ENCODE measurements at regions not wholly inside any gene's neighbourhood (a gene's known extent, or its start where the extent isn't known, plus 50 kb on each side); places are given as distances from the start of the nearest gene placed in this dataset.

DNA sequence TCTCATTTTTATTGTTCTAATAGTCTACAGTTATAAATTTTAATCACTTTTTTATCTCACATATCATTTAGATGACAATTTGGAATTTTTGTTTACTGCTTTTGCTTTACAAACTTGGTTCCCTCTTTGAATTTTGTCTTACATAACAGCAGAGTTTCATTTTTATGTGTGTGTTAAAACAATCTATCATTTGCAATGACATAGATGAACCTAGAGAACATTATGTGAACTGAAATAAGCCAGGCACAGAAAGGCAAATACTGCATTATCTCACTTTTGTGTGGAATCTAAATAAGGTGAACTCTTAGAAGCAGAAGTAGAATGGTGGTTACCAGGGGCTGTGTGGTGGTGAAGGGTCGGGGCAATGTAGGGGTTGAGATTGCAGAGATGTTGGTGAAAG, 170.7 kb downstream of the GASK1B start:
- TF ChIP-seq POLR2A (IDR thresholded peaks at IDR 0.05) (no peak), POLR2AphosphoS5 (IDR thresholded peaks at IDR 0.05) (no peak), EP300 (IDR thresholded peaks at IDR 0.05) (no peak)
- TF ChIP-seq, protein P1, sequence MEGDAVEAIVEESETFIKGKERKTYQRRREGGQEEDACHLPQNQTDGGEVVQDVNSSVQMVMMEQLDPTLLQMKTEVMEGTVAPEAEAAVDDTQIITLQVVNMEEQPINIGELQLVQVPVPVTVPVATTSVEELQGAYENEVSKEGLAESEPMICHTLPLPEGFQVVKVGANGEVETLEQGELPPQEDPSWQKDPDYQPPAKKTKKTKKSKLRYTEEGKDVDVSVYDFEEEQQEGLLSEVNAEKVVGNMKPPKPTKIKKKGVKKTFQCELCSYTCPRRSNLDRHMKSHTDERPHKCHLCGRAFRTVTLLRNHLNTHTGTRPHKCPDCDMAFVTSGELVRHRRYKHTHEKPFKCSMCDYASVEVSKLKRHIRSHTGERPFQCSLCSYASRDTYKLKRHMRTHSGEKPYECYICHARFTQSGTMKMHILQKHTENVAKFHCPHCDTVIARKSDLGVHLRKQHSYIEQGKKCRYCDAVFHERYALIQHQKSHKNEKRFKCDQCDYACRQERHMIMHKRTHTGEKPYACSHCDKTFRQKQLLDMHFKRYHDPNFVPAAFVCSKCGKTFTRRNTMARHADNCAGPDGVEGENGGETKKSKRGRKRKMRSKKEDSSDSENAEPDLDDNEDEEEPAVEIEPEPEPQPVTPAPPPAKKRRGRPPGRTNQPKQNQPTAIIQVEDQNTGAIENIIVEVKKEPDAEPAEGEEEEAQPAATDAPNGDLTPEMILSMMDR (IDR thresholded peaks at IDR 0.05), result no peak
- no peaks in the 10 kb centered on the region for H3K27me3 ChIP-seq
- H3K36me3 ChIP-seq, result no peaks in the 10 kb centered on the region
- H3K4me1 ChIP-seq, result peaks cover 0 to 10% (median 9%) of the 10 kb centered on the region in 4 donors
- no peak overlapping the region for H3K4me3 ChIP-seq
- no peak overlapping the region for H3K27ac ChIP-seq
- ATAC-seq (ENCODE audit: low FRiP score in 2 of 2) (no peak), DNase-seq (no peak)
- 65 to 90% methylated on average over 1 of the region's 1 CpG for WGBS, 2 donors
- no peaks in the 10 kb centered on the region for H3K9me3 ChIP-seq

- no peak for DNase-seq
- H3K4me1 ChIP-seq, result peaks cover 0 to 10% (median 4%) of the 10 kb centered on the region in 4 donors
- WGBS, 2 donors, result 59 to 61% methylated on average over 2 of the region's 2 CpGs
- H3K9me3 ChIP-seq, result no peaks in the 10 kb centered on the region
- no peak overlapping the region for H3K4me3 ChIP-seq
- H3K27me3 ChIP-seq, result no peaks in the 10 kb centered on the region
- H3K36me3 ChIP-seq, result no peaks in the 10 kb centered on the region
- no peak overlapping the region for H3K27ac ChIP-seq
- ATAC-seq (ENCODE audit: low FRiP score in 2 of 2), result no peak
- TF ChIP-seq POLR2A (IDR thresholded peaks at IDR 0.05) (no peak), EP300 (IDR thresholded peaks at IDR 0.05) (no peak), POLR2AphosphoS5 (IDR thresholded peaks at IDR 0.05) (no peak)
- TF ChIP-seq, protein P1 (IDR thresholded peaks at IDR 0.05), result no peak
These were observed 171.1 kb downstream of the GASK1B start for GRCh38 chr4:158001756-158002155.

DNA sequence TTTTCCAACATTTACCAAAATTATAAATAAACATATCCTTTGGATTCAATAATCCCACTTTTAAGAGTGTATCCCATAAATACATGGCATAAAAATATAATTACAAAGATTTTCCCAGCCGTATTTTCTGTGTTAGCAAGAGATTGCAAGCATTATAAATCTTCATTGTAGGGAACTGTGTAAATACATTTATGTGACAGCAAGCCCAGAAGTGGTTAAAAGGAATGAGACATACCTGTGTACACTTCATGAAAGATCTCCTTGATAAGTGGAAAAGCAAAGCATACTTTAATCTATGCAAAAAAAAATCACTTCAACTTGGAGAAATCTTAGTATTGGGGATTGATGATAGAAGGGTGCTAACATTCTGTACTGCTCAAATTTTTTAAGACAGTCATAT, 173.1 kb downstream of the GASK1B start:
- no peaks in the 10 kb centered on the region for H3K9me3 ChIP-seq
- no peaks in the 10 kb centered on the region for H3K36me3 ChIP-seq
- no peak overlapping the region for H3K27ac ChIP-seq
- no peaks in the 10 kb centered on the region for H3K27me3 ChIP-seq
- 76 to 80% methylated on average over 1 of the region's 1 CpG for WGBS, 2 donors
- no peak for ATAC-seq (ENCODE audit: low FRiP score in 2 of 2)
- TF ChIP-seq POLR2AphosphoS5 (IDR thresholded peaks at IDR 0.05), result no peak
- TF ChIP-seq, protein P1 (IDR thresholded peaks at IDR 0.05), result no peak
- TF ChIP-seq EP300 (IDR thresholded peaks at IDR 0.05), result no peak
- H3K4me1 ChIP-seq, result peaks cover 0 to 9% (median 3%) of the 10 kb centered on the region in 4 donors
- DNase-seq, result no peak
- no peak overlapping the region for H3K4me3 ChIP-seq

GRCh38 chr4:157997296-157997695, 175.5 kb downstream of the GASK1B start:
- WGBS, 2 donors, result 92 to 93% methylated on average over 1 of the region's 1 CpG
- TF ChIP-seq EP300 (IDR thresholded peaks at IDR 0.05) (no peak), POLR2A (IDR thresholded peaks at IDR 0.05) (no peak), POLR2AphosphoS5 (IDR thresholded peaks at IDR 0.05) (no peak)
- TF ChIP-seq, protein P1 (IDR thresholded peaks at IDR 0.05), result no peak
- ATAC-seq (ENCODE audit: low FRiP score in 2 of 2) (no peak), DNase-seq (no peak)
- Histone ChIP-seq H3K4me3 (no peak overlapping the region), H3K27me3 (no peaks in the 10 kb centered on the region), H3K4me1 (peaks cover 4 to 10% (median 9%) of the 10 kb centered on the region in 4 donors), H3K9me3 (no peaks in the 10 kb centered on the region), H3K27ac (no peak overlapping the region), H3K36me3 (no peaks in the 10 kb centered on the region)

Data from upper lobe of left lung (tissue), 6 donors.